ENCODE measurements at regions not wholly inside any gene's neighbourhood (a gene's known extent, or its start where the extent isn't known, plus 50 kb on each side); places are given as distances from the start of the nearest gene placed in this dataset.
"Not testable (repeated sequence)": the region's sequence is repeated elsewhere in the genome, so short reads cannot be mapped to it uniquely, and the experiment has no call there.

- Histone ChIP-seq H3K9me3 (peaks cover 4 to 41% (median 32%) of the 10 kb centered on the region in 8 donors), H3K4me1 (no peaks in the 10 kb centered on the region), H3K27me3 (replicated peaks in 1 of 7) (no peaks in the 10 kb centered on the region), H3K36me3 (no peaks in the 10 kb centered on the region), H3K27ac (no peak overlapping the region), H3K4me3 (no peak overlapping the region)
- DNase-seq = no peak
- TF ChIP-seq POLR2A (IDR thresholded peaks at IDR 0.05) (no peak), POLR2AphosphoS5 (IDR thresholded peaks at IDR 0.05) (no peak), CTCF (IDR thresholded peaks at IDR 0.05 in 8 of 11, conservative IDR thresholded peaks at IDR 0.05 in 3 of 11) (no peak)
- intact Hi-C loops (cut with DNase I; ENCODE audit: low total_unique reads) = no loop called here
- WGBS, 5 donors = 87 to 96% (median 92%) methylated on average over 1 of the region's 1 CpG
These were observed 132.7 kb upstream of the KLF12 start for GRCh38 chr13:74266861-74267260.

GRCh38 chr13:74266309-74266708 lies 132.1 kb upstream of the KLF12 start:
- WGBS, 5 donors = 68 to 86% (median 79%) methylated on average over 3 of the region's 3 CpGs
- Histone ChIP-seq H3K27me3 (replicated peaks in 1 of 7) (no peaks in the 10 kb centered on the region), H3K9me3 (peaks cover 0 to 36% (median 27%) of the 10 kb centered on the region in 8 donors), H3K36me3 (no peaks in the 10 kb centered on the region), H3K4me3 (no peak overlapping the region), H3K27ac (no peak overlapping the region), H3K4me1 (no peaks in the 10 kb centered on the region)
- TF ChIP-seq CTCF (IDR thresholded peaks at IDR 0.05 in 8 of 11, conservative IDR thresholded peaks at IDR 0.05 in 3 of 11) (no peak), POLR2A (IDR thresholded peaks at IDR 0.05) (no peak), POLR2AphosphoS5 (IDR thresholded peaks at IDR 0.05) (no peak)
- no peak for DNase-seq
- intact Hi-C loops (cut with DNase I; ENCODE audit: low total_unique reads) = no loop called here

GRCh38 chr13:74264333-74264732 lies 130.1 kb upstream of the KLF12 start:
- Histone ChIP-seq H3K9me3 (peaks cover 0 to 32% (median 24%) of the 10 kb centered on the region in 8 donors), H3K36me3 (no peaks in the 10 kb centered on the region), H3K27ac (no peak overlapping the region), H3K4me1 (peaks cover 0 to 7% (median 0%) of the 10 kb centered on the region in 6 donors), H3K27me3 (replicated peaks in 1 of 7) (no peaks in the 10 kb centered on the region), H3K4me3 (no peak overlapping the region)
- TF ChIP-seq CTCF (IDR thresholded peaks at IDR 0.05 in 8 of 11, conservative IDR thresholded peaks at IDR 0.05 in 3 of 11) (no peak), POLR2A (IDR thresholded peaks at IDR 0.05) (no peak), POLR2AphosphoS5 (IDR thresholded peaks at IDR 0.05) (no peak)
- intact Hi-C loops (cut with DNase I; ENCODE audit: low total_unique reads) = no loop called here
- DNase-seq = no peak

DNA sequence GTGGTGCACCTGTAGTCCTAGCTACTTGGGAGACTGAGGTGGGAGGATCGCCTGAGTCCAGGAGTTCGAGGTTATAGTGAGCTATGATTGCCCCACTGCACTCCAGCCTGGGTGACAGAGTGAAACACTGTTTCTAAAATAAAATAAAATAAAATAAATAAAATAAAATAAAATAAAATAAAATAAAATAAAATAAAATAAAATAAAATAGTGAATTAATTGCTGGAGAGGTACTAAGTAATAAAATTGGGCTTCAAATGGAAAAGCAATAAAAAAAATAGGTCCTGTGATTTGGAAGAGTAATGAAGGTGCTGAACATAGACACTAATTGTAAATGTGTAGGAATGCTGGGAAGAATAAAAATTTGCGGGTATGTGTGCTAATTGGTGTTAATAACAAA lies 126.2 kb upstream of the KLF12 start:
- DNase-seq; intact Hi-C loops (cut with DNase I; ENCODE audit: low total_unique reads); H3K27me3 ChIP-seq (replicated peaks in 1 of 7); H3K4me3 ChIP-seq; H3K36me3 ChIP-seq; H3K27ac ChIP-seq: not testable (repeated sequence)
- Histone ChIP-seq H3K4me1 (peaks cover 0 to 21% (median 0%) of the 10 kb centered on the region in 6 donors), H3K9me3 (peaks cover 0 to 23% (median 20%) of the 10 kb centered on the region in 8 donors)
- 92 to 97% (median 92%) methylated on average over 3 of the region's 3 CpGs for WGBS, 5 donors

DNA sequence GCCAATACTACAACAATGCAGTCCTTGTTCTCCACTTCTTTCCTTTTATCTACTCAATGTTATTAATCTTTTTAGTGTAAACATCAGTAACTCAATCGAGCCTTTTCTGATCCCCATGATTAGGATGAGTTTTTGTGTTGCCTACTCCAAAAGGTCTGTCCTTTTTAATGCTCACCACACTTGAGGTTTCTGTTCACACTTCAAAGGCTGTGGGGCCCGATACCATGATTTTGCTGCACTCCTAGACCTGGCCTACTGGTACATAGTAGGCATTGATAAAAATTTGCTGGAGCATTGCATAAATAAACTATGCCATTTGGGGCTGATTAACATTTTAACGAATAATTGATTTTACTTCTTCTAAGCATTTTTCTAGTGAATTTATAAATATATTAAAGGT lies 125.4 kb upstream of the KLF12 start:
- H3K9me3 ChIP-seq = peaks cover 0 to 15% (median 12%) of the 10 kb centered on the region in 8 donors
- no peak overlapping the region for H3K4me3 ChIP-seq
- peaks cover 0 to 21% (median 0%) of the 10 kb centered on the region in 6 donors for H3K4me1 ChIP-seq
- no peak for DNase-seq
- no peak overlapping the region for H3K27ac ChIP-seq
- intact Hi-C loops (cut with DNase I; ENCODE audit: low total_unique reads) = no loop called here
- 71 to 81% (median 77%) methylated on average over 3 of the region's 3 CpGs for WGBS, 5 donors
- TF ChIP-seq POLR2A (IDR thresholded peaks at IDR 0.05) = no peak
- TF ChIP-seq POLR2AphosphoS5 (IDR thresholded peaks at IDR 0.05) = no peak
- no peak for TF ChIP-seq CTCF (IDR thresholded peaks at IDR 0.05 in 8 of 11, conservative IDR thresholded peaks at IDR 0.05 in 3 of 11)
- no peaks in the 10 kb centered on the region for H3K27me3 ChIP-seq (replicated peaks in 1 of 7)
- no peaks in the 10 kb centered on the region for H3K36me3 ChIP-seq

Measured in spleen (tissue), 11 donors.